Kidney (tissue), 13 donors: ENCODE measurements at regions not wholly inside any gene's neighbourhood (a gene's known extent, or its start where the extent isn't known, plus 50 kb on each side); places are given as distances from the start of the nearest gene placed in this dataset.

Experiments
- DNase-seq, 5 donors: peaks; one replicate each; pipeline ENCODE4 v3.0.0-alpha.2; 2013 to 2020
- FAIRE-seq: peaks from 2 replicates; lab custom pipeline; 2012; peaks lifted over from hg19 to GRCh38; lab: Jason Lieb, UNC
- H3K27ac ChIP-seq, 2 donors: one replicate each; pipeline ENCODE4 v1.7.0; 2013; ENCODE audit warnings: low read depth in 2 of 2, low read length in 2 of 2, inconsistent platforms in 1 of 2
- H3K27me3 ChIP-seq: one replicate; pipeline ENCODE4 v1.7.1; 2013; ENCODE audit warnings: low read length, inconsistent platforms; ENCODE audit not compliant: control insufficient read depth, insufficient read depth
- H3K36me3 ChIP-seq, 3 donors: one replicate each; pipeline versions ENCODE4 v1.7.0 to v1.7.1; 2013; ENCODE audit warnings: low read length in 3 of 3, control low read depth in 1 of 3, inconsistent platforms in 1 of 3; ENCODE audit not compliant: insufficient read depth in 3 of 3, control insufficient read depth in 2 of 3
- H3K4me1 ChIP-seq, 3 donors: one replicate each; pipeline versions ENCODE4 v1.7.0 to v1.7.1; 2013; ENCODE audit warnings: low read length in 3 of 3, inconsistent platforms in 1 of 3, low read depth in 1 of 3; ENCODE audit not compliant: control insufficient read depth in 2 of 3, insufficient read depth in 2 of 3
- H3K4me3 ChIP-seq, 3 donors: one replicate each; pipeline versions ENCODE4 v1.7.0 to v1.8.1; 2013; ENCODE audit warnings: low read length in 3 of 3, control low read depth in 1 of 3, inconsistent platforms in 1 of 3
- H3K9ac ChIP-seq, 3 donors: one replicate each; pipeline versions ENCODE4 v1.7.0 to v1.7.1; 2013; ENCODE audit warnings: low read length in 3 of 3, control low read depth in 1 of 3, inconsistent platforms in 1 of 3
- H3K9me3 ChIP-seq, 3 donors: one replicate each; pipeline versions ENCODE4 v1.7.0 to v1.7.1; 2013; ENCODE audit warnings: low read length in 3 of 3, control low read depth in 1 of 3, inconsistent platforms in 1 of 3; ENCODE audit not compliant: control insufficient read depth in 2 of 3, insufficient read depth in 1 of 3
- CTCF ChIP-seq: IDR thresholded peaks from 3 replicates; pipeline ENCODE4 v1.5.1; 2012; ENCODE audit warnings: mild to moderate bottlenecking, moderate library complexity, borderline replicate concordance; ENCODE audit not compliant: insufficient read depth; ENCODE audit errors: extremely low read depth
- intact Hi-C: fragments of 100-400 bp; cut with DNase I; formaldehyde crosslinking; loops from one replicate; pipeline ENCODE4 v1.11.1; 2022
- donor health status: control.
- donor health status: control.
- donor health status: control.
- donor health status: control.
- donor health status: control.
- donor health status: DM: yes; HTN: yes; CAD: no.
- donor health status: Normal renal cell carcinoma (clear cell type).

GRCh38 chr15:99850517-99850916 lies 117.3 kb upstream of the LYSMD4 start:
- Histone ChIP-seq H3K9me3 (no peaks in the 10 kb centered on the region), H3K4me1 (no peaks in the 10 kb centered on the region), H3K27me3 (no peaks in the 10 kb centered on the region), H3K36me3 (no peaks in the 10 kb centered on the region), H3K27ac (no peak overlapping the region), H3K4me3 (no peak overlapping the region), H3K9ac (no peak overlapping the region)
- DNase-seq (no peak), FAIRE-seq (no peak)
- no peak for TF ChIP-seq CTCF
- intact Hi-C loops = no loop called here

- Histone ChIP-seq H3K4me1 (no peaks in the 10 kb centered on the region), H3K9me3 (no peaks in the 10 kb centered on the region), H3K27me3 (no peaks in the 10 kb centered on the region), H3K27ac (no peak overlapping the region), H3K36me3 (no peaks in the 10 kb centered on the region), H3K9ac (no peak overlapping the region), H3K4me3 (no peak overlapping the region)
- intact Hi-C loops = no loop called here
- DNase-seq (no peak), FAIRE-seq (no peak)
- TF ChIP-seq CTCF = no peak
Measured at GRCh38 chr15:99845009-99845408, 111.8 kb upstream of the LYSMD4 start.

GRCh38 chr15:99844150-99844549 lies 110.9 kb upstream of the LYSMD4 start:
- Histone ChIP-seq H3K27ac (no peak overlapping the region), H3K4me3 (no peak overlapping the region), H3K27me3 (no peaks in the 10 kb centered on the region), H3K36me3 (no peaks in the 10 kb centered on the region), H3K9me3 (no peaks in the 10 kb centered on the region), H3K9ac (no peak overlapping the region), H3K4me1 (no peaks in the 10 kb centered on the region)
- DNase-seq = no peak
- TF ChIP-seq CTCF = no peak
- no peak for FAIRE-seq
- intact Hi-C loops = no loop called here

GRCh38 chr15:99842071-99842470 lies 108.8 kb upstream of the LYSMD4 start:
- Histone ChIP-seq H3K27me3 (no peaks in the 10 kb centered on the region), H3K4me1 (no peaks in the 10 kb centered on the region), H3K27ac (no peak overlapping the region), H3K9ac (no peak overlapping the region), H3K4me3 (no peak overlapping the region), H3K9me3 (no peaks in the 10 kb centered on the region), H3K36me3 (no peaks in the 10 kb centered on the region)
- intact Hi-C loops = no loop called here
- TF ChIP-seq CTCF = no peak
- FAIRE-seq (no peak), DNase-seq (no peak)
